HEK293T (cell line): ENCODE measurements at regions not wholly inside any gene's neighbourhood (a gene's known extent, or its start where the extent isn't known, plus 50 kb on each side); places are given as distances from the start of the nearest gene placed in this dataset.

Experiments
- ARNT ChIP-seq: fragments of 450-650 bp; IDR thresholded peaks from 2 replicates; pipeline ENCODE4 v1.6.1; 2017; ENCODE audit warnings: mild to moderate bottlenecking
- BHLHE40 ChIP-seq: fragments of 450-650 bp; IDR thresholded peaks from 2 replicates; pipeline ENCODE4 v1.6.1; 2016; ENCODE audit warnings: mild to moderate bottlenecking, moderate library complexity, borderline replicate concordance
- CTBP1 ChIP-seq: fragments of 450-650 bp; IDR thresholded peaks from 2 replicates; pipeline ENCODE4 v1.6.1; 2016; ENCODE audit warnings: borderline replicate concordance
- ELF4 ChIP-seq: fragments of 450-650 bp; IDR thresholded peaks from 2 replicates; pipeline ENCODE4 v1.6.1; 2017; ENCODE audit warnings: antibody characterized with exemption
- FOXA1 ChIP-seq: fragments of 450-650 bp; IDR thresholded peaks from 2 replicates; pipeline ENCODE4 v1.6.1; 2016; ENCODE audit warnings: mild to moderate bottlenecking
- FOXK2 ChIP-seq: fragments of 450-650 bp; IDR thresholded peaks from 2 replicates; pipeline ENCODE4 v1.6.1; 2016; ENCODE audit warnings: mild to moderate bottlenecking
- FOXM1 ChIP-seq: fragments of 450-650 bp; IDR thresholded peaks from 2 replicates; pipeline ENCODE4 v1.6.1; 2017; ENCODE audit warnings: mild to moderate bottlenecking, borderline replicate concordance
- HDGF ChIP-seq: fragments of 450-650 bp; IDR thresholded peaks from 2 replicates; pipeline ENCODE4 v1.6.1; 2017; ENCODE audit warnings: antibody characterized with exemption, borderline replicate concordance
- L3MBTL2 ChIP-seq: fragments of 450-650 bp; conservative IDR thresholded peaks from 2 replicates; pipeline ENCODE4 v1.6.1; 2016; ENCODE audit warnings: mild to moderate bottlenecking
- NFRKB ChIP-seq: fragments of 450-650 bp; IDR thresholded peaks from 2 replicates; pipeline ENCODE4 v1.6.1; 2016; ENCODE audit warnings: mild to moderate bottlenecking, moderate library complexity
- PKNOX1 ChIP-seq: fragments of 450-650 bp; IDR thresholded peaks from 2 replicates; pipeline ENCODE4 v1.6.1; 2016
- SP1 ChIP-seq: fragments of 450-650 bp; IDR thresholded peaks from 2 replicates; pipeline ENCODE4 v1.6.1; 2017
- TARDBP ChIP-seq: fragments of 450-650 bp; IDR thresholded peaks from 2 replicates; pipeline ENCODE4 v1.6.1; 2016

GRCh38 chr13:106311004-106311403 lies 224.5 kb downstream of the EFNB2 start:
- TF ChIP-seq SP1 (no peak), BHLHE40 (no peak), FOXM1 (no peak), FOXK2 (no peak), TARDBP (no peak), PKNOX1 (no peak), ARNT (no peak), L3MBTL2 (no peak), NFRKB (no peak), CTBP1 (no peak), ELF4 (no peak), HDGF (no peak), FOXA1 (no peak)
